IPS-20b (cell line): ENCODE measurements at regions not wholly inside any gene's neighbourhood (a gene's known extent, or its start where the extent isn't known, plus 50 kb on each side); places are given as distances from the start of the nearest gene placed in this dataset.

Experiments used
- H3K27ac ChIP-seq: one replicate; pipeline ENCODE4 v1.5.1; 2013; ENCODE audit warnings: low read length
- H3K27me3 ChIP-seq: 2 replicates; pipeline ENCODE4 v1.6.1; 2013; ENCODE audit warnings: mild to moderate bottlenecking, low read length, inconsistent platforms; ENCODE audit not compliant: insufficient read depth
- H3K36me3 ChIP-seq: 2 replicates; pipeline ENCODE4 v1.6.1; 2013; ENCODE audit warnings: low read depth, mild to moderate bottlenecking, inconsistent platforms, low read length, moderate library complexity; ENCODE audit not compliant: insufficient read depth
- H3K4me1 ChIP-seq: 2 replicates; pipeline ENCODE4 v1.6.1; 2013; ENCODE audit warnings: mild to moderate bottlenecking, control low read depth, inconsistent platforms, low read length, moderate library complexity; ENCODE audit not compliant: insufficient read depth
- H3K4me3 ChIP-seq: 2 replicates; pipeline ENCODE4 v1.5.1; 2013; ENCODE audit warnings: mild to moderate bottlenecking, low read length, inconsistent platforms
- H3K9ac ChIP-seq: 2 replicates; pipeline ENCODE4 v1.6.1; 2013; ENCODE audit warnings: low read depth, mild to moderate bottlenecking, inconsistent platforms, low read length, moderate library complexity
- H3K9me3 ChIP-seq: 2 replicates; pipeline ENCODE4 v1.6.1; 2013; ENCODE audit warnings: mild to moderate bottlenecking, low read depth, low read length, inconsistent platforms; ENCODE audit not compliant: insufficient read depth

- no peaks in the 10 kb centered on the region for H3K9me3 ChIP-seq
- peaks cover 14% of the 10 kb centered on the region; the same call in 1 of the 2 replicates for H3K4me1 ChIP-seq
- H3K36me3 ChIP-seq, result no peaks in the 10 kb centered on the region
- H3K9ac ChIP-seq, result 0 out of 2 replicates have a peak overlapping the region, but pooled peaks have one; percentile 34
- H3K27ac ChIP-seq, result no peak overlapping the region
- H3K27me3 ChIP-seq, result no peaks in the 10 kb centered on the region
- no peak overlapping the region; the same call in 1 of the 2 replicates for H3K4me3 ChIP-seq
Observed at GRCh38 chr10:2476812-2477553, 590.4 kb upstream of the PFKP start.

- Histone ChIP-seq H3K4me1 (peaks cover 14% of the 10 kb centered on the region; the same call in 1 of the 2 replicates), H3K27me3 (no peaks in the 10 kb centered on the region), H3K36me3 (no peaks in the 10 kb centered on the region), H3K4me3 (no peak overlapping the region), H3K9ac (no peak overlapping the region), H3K9me3 (no peaks in the 10 kb centered on the region), H3K27ac (no peak overlapping the region)
Observed at GRCh38 chr10:2476218-2476811, 591.0 kb upstream of the PFKP start.

DNA sequence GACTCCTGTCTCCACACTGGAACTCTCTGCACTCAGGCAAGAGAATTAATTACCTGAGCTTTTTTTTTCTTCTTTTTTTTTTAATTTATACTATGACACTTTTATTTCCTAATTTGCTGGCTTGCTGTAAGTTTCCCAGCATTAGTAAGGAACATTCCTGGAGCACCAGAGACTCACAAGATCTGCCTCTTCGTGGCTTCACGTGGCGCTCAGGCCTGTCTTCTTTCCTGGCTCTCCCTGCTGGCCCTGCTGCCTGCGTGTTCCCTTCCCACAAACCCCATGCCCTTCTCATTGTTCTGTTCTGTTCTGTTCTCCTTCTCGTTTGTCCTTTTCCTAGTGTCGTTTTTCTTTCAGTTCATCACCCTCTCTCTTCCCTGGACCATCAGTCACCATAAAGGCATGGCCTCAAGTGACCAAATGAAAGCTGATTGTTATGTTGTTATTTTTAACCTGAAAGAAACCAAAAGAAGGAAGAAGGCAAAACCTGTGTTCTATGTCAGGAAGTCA is 591.6 kb upstream of the PFKP start:
- H3K27ac ChIP-seq, result no peak overlapping the region
- no peaks in the 10 kb centered on the region for H3K36me3 ChIP-seq
- H3K4me1 ChIP-seq, result peaks cover 14% of the 10 kb centered on the region; the same call in 1 of the 2 replicates
- H3K27me3 ChIP-seq, result no peaks in the 10 kb centered on the region
- H3K9me3 ChIP-seq, result no peaks in the 10 kb centered on the region
- no peak overlapping the region for H3K4me3 ChIP-seq
- no peak overlapping the region for H3K9ac ChIP-seq

- no peak overlapping the region for H3K9ac ChIP-seq
- no peaks in the 10 kb centered on the region for H3K27me3 ChIP-seq
- no peaks in the 10 kb centered on the region for H3K9me3 ChIP-seq
- peaks cover 6% of the 10 kb centered on the region; the same call in 1 of the 2 replicates for H3K4me1 ChIP-seq
- H3K27ac ChIP-seq, result no peak overlapping the region
- H3K36me3 ChIP-seq, result no peaks in the 10 kb centered on the region
- H3K4me3 ChIP-seq, result no peak overlapping the region
Observed at GRCh38 chr10:2471811-2472210, 595.5 kb upstream of the PFKP start.

DNA sequence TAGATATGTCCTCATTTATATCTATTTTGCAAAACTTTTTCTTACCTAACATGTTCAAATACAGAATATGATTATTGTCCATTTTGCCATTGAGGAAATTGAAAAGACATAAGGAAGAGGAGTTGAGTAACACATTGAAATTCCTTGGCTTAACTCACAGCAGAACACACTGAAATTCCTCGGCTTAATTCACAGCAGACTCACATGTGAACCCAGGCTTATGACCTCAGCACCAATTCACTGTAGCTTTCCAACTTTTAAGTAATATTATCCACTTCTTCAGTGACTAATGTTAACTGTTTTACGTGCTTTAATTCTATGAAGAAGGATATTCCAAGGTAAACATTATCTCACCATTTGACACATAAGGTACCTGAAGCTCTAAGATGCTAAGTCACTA is 597.5 kb upstream of the PFKP start:
- Histone ChIP-seq H3K9me3 (no peaks in the 10 kb centered on the region), H3K27me3 (no peaks in the 10 kb centered on the region)

GRCh38 chr10:2464483-2464882 is 602.9 kb upstream of the PFKP start:
- Histone ChIP-seq H3K27me3 (no peaks in the 10 kb centered on the region), H3K9me3 (no peaks in the 10 kb centered on the region), H3K4me3 (no peak overlapping the region), H3K36me3 (no peaks in the 10 kb centered on the region), H3K4me1 (no peaks in the 10 kb centered on the region), H3K9ac (no peak overlapping the region), H3K27ac (no peak overlapping the region)

More for the DNA sequence above, 597.5 kb upstream of the PFKP start:
- Histone ChIP-seq H3K9ac (no peak overlapping the region), H3K4me3 (no peak overlapping the region), H3K4me1 (no peaks in the 10 kb centered on the region), H3K27ac (no peak overlapping the region), H3K36me3 (no peaks in the 10 kb centered on the region)

DNA sequence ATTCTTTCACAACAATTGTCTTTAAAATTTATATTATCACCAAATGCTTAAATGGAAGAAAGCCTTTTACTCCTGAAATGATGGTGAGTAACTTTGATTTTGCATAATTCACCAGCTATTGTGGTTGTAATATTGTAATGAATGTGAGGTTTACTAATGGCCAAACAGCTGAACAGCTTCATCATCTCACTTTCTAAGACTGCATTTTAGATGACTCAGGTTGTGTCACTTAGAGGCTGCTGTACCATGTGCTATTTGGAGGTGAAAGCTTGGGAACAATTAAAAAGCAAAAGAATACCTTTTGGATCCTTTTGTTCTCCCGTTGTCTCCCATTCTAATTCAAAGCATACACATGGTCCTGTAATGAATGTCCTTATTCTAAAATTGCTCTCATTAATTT is 604.0 kb upstream of the PFKP start:
- no peaks in the 10 kb centered on the region for H3K27me3 ChIP-seq
- no peaks in the 10 kb centered on the region for H3K9me3 ChIP-seq
- no peak overlapping the region for H3K9ac ChIP-seq
- no peaks in the 10 kb centered on the region for H3K36me3 ChIP-seq
- H3K4me3 ChIP-seq, result no peak overlapping the region
- no peak overlapping the region for H3K27ac ChIP-seq
- H3K4me1 ChIP-seq, result no peaks in the 10 kb centered on the region

DNA sequence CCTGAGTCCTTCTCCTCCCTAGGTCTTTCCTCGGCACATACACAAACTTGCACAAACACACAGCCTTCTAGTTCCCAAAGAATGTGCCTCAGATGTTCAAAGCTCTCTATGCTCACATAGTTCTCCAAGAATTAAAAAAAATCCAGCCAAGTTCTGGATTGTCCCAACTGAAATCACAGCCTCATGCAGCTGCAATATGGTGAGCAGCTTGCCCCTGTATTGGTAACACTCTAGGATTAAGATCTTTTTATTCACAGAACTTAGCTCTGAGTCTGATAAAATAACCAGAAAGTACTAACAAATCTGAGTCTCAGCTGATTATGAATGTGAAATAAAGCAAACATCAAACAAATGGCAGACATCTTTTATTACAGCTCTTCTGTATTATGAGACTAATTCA is 604.8 kb upstream of the PFKP start:
- no peaks in the 10 kb centered on the region for H3K36me3 ChIP-seq
- H3K9me3 ChIP-seq, result no peaks in the 10 kb centered on the region
- H3K9ac ChIP-seq, result no peak overlapping the region
- no peaks in the 10 kb centered on the region for H3K27me3 ChIP-seq
- H3K4me1 ChIP-seq, result no peaks in the 10 kb centered on the region
- H3K4me3 ChIP-seq, result no peak overlapping the region
- no peak overlapping the region for H3K27ac ChIP-seq

DNA sequence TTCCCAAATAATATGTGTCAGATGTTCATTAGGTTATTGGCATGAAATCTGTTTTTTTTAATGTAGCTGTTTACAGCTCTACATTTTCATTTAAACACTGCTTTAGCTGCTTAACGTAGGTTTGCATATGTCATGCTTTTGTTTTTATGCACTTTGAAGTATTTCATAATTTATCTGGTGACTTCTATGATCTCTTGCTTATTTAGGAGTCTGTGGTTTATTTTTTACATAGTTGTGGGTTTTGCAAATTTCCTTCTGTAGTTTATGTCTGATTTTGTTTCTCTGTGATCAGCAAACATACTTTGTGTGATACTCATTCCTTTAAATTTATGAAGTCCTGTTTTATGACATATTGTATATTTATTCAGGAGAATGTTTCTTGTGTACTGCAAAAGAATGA is 606.5 kb upstream of the PFKP start:
- Histone ChIP-seq H3K9ac (no peak overlapping the region), H3K27me3 (peaks cover 7% of the 10 kb centered on the region; the same call in 1 of the 2 replicates), H3K4me1 (peaks cover 4% of the 10 kb centered on the region; the same call in 1 of the 2 replicates), H3K9me3 (no peaks in the 10 kb centered on the region), H3K36me3 (no peaks in the 10 kb centered on the region), H3K4me3 (no peak overlapping the region), H3K27ac (no peak overlapping the region)

GRCh38 chr10:2459713-2460112 is 607.6 kb upstream of the PFKP start:
- Histone ChIP-seq H3K4me3 (no peak overlapping the region), H3K27ac (no peak overlapping the region), H3K36me3 (no peaks in the 10 kb centered on the region), H3K9ac (no peak overlapping the region), H3K4me1 (peaks cover 4% of the 10 kb centered on the region; the same call in 1 of the 2 replicates), H3K9me3 (no peaks in the 10 kb centered on the region), H3K27me3 (peaks cover 7% of the 10 kb centered on the region; the same call in 1 of the 2 replicates)

DNA sequence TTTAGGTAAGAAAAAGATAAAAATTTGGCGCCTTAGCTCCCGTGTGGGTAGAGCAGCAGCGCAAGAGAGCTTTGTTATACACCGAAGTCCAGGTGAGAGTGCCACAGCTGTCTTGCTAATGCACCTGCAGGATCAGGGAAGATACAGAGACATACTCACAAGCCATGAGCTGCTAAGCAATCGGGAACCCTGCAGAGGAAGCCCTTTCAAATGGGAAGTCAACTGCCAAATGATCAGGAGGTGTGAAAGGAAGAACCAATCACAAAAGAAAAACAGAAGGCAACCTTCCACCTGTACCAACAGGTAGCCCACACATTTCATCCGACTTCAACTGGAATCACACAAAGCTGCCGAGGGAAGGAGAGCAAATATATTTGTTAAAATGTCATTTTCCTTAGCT is 610.5 kb upstream of the PFKP start:
- no peak overlapping the region for H3K9ac ChIP-seq
- H3K9me3 ChIP-seq, result no peaks in the 10 kb centered on the region
- no peak overlapping the region for H3K27ac ChIP-seq
- H3K4me3 ChIP-seq, result no peak overlapping the region
- H3K36me3 ChIP-seq, result no peaks in the 10 kb centered on the region
- H3K27me3 ChIP-seq, result peaks cover 7% of the 10 kb centered on the region; the same call in 1 of the 2 replicates
- peaks cover 4% of the 10 kb centered on the region; the same call in 1 of the 2 replicates for H3K4me1 ChIP-seq

GRCh38 chr10:2445370-2445769 is 622.0 kb upstream of the PFKP start:
- H3K36me3 ChIP-seq, result no peaks in the 10 kb centered on the region
- H3K4me1 ChIP-seq, result no peaks in the 10 kb centered on the region; the same call in 1 of the 2 replicates
- no peaks in the 10 kb centered on the region for H3K9me3 ChIP-seq
- no peaks in the 10 kb centered on the region for H3K27me3 ChIP-seq
- H3K27ac ChIP-seq, result no peak overlapping the region
- no peak overlapping the region for H3K4me3 ChIP-seq
- no peak overlapping the region for H3K9ac ChIP-seq
